PFSK-1 (cell line): ENCODE measurements at regions not wholly inside any gene's neighbourhood (a gene's known extent, or its start where the extent isn't known, plus 50 kb on each side); places are given as distances from the start of the nearest gene placed in this dataset.

Experiments used
- FOXP2 ChIP-seq: optimal IDR thresholded peaks from 2 replicates; pipeline ENCODE3; 2011; ENCODE audit warnings: borderline replicate concordance, control low read depth, inconsistent platforms; ENCODE audit not compliant: insufficient read depth; ENCODE audit errors: extremely low read length, extremely low read depth
- POLR2AphosphoS5 ChIP-seq: IDR thresholded peaks from 2 replicates; pipeline ENCODE4 v1.6.1; 2012; ENCODE audit warnings: low read depth, mild to moderate bottlenecking, control low read depth, low read length, moderate library complexity
- REST ChIP-seq, 2 experiments: IDR thresholded peaks; 2 replicates each; pipeline versions ENCODE4 v1.6.1 to v1.8.0; 2011 to 2012; ENCODE audit warnings: low read depth in 2 of 2, low read length in 2 of 2, control low read depth in 1 of 2, inconsistent platforms in 1 of 2, mild to moderate bottlenecking in 1 of 2, moderate library complexity in 1 of 2; ENCODE audit not compliant: insufficient read depth in 1 of 2
- SIN3A ChIP-seq: IDR thresholded peaks from 2 replicates; pipeline ENCODE4 v1.6.1; 2012; ENCODE audit warnings: mild to moderate bottlenecking, low read length, moderate library complexity, borderline replicate concordance; ENCODE audit not compliant: insufficient read depth
- TAF1 ChIP-seq: IDR thresholded peaks from 2 replicates; pipeline ENCODE4 v1.6.1; 2012; ENCODE audit warnings: low read length, control low read depth, borderline replicate concordance; ENCODE audit not compliant: insufficient read depth

GRCh38 chr2:146147448-146148012 lies 1627.6 kb upstream of the ZEB2 start:
- TF ChIP-seq SIN3A (no peak), REST (IDR thresholded peaks at IDR 0.05; ENCODE audit: insufficient read depth in 1 of 2, low read depth in 2 of 2, low read length in 2 of 2) (no peak), TAF1 (no peak), POLR2AphosphoS5 (no peak), FOXP2 (no peak)

- TF ChIP-seq SIN3A (no peak), REST (IDR thresholded peaks at IDR 0.05; ENCODE audit: insufficient read depth in 1 of 2, low read depth in 2 of 2, low read length in 2 of 2) (no peak), POLR2AphosphoS5 (no peak), FOXP2 (no peak), TAF1 (no peak)
Observed at GRCh38 chr2:146143971-146144370, 1624.1 kb upstream of the ZEB2 start.

- TF ChIP-seq SIN3A (no peak), POLR2AphosphoS5 (no peak), REST (IDR thresholded peaks at IDR 0.05; ENCODE audit: insufficient read depth in 1 of 2, low read depth in 2 of 2, low read length in 2 of 2) (no peak), FOXP2 (no peak), TAF1 (no peak)
Observed at GRCh38 chr2:146138820-146139219, 1618.9 kb upstream of the ZEB2 start.

GRCh38 chr2:146135245-146135644 lies 1615.3 kb upstream of the ZEB2 start:
- TF ChIP-seq FOXP2 (no peak), REST (IDR thresholded peaks at IDR 0.05; ENCODE audit: insufficient read depth in 1 of 2, low read depth in 2 of 2, low read length in 2 of 2) (no peak), TAF1 (no peak), SIN3A (no peak), POLR2AphosphoS5 (no peak)

GRCh38 chr2:146131785-146132184 lies 1611.9 kb upstream of the ZEB2 start:
- TF ChIP-seq FOXP2 (no peak), POLR2AphosphoS5 (no peak), SIN3A (no peak), TAF1 (no peak)

GRCh38 chr2:146131048-146131447 lies 1611.1 kb upstream of the ZEB2 start:
- no peak for TF ChIP-seq POLR2AphosphoS5
- no peak for TF ChIP-seq REST (IDR thresholded peaks at IDR 0.05; ENCODE audit: insufficient read depth in 1 of 2, low read depth in 2 of 2, low read length in 2 of 2)
